Gastrocnemius medialis (tissue), 4 donors: ENCODE measurements at regions not wholly inside any gene's neighbourhood (a gene's known extent, or its start where the extent isn't known, plus 50 kb on each side); places are given as distances from the start of the nearest gene placed in this dataset.

Experiments
- ATAC-seq, 2 donors: fragments of 150-250 bp; one replicate each; pipeline ENCODE4 v1.9.1; 2016
- DNase-seq, 2 donors: peaks; one replicate each; pipeline ENCODE4 v3.0.0-alpha.2; 2019
- H3K27ac ChIP-seq, 4 donors: fragments of 200-600 bp; sonication (generic); 1 replicate in 1 of 4; 2 replicates in 3 of 4; pipeline ENCODE4 v1.5.1; 2016 to 2018; ENCODE audit warnings: mild to moderate bottlenecking in 2 of 4, moderate library complexity in 1 of 4
- H3K27me3 ChIP-seq, 3 donors: fragments of 200-600 bp; sonication (generic) in 2 of 3; 1 replicate in 1 of 3; 2 replicates in 2 of 3; pipeline versions ENCODE4 v1.5.1 to v1.6.0; 2016 to 2019; ENCODE audit warnings: mild to moderate bottlenecking in 1 of 3, moderate library complexity in 1 of 3
- H3K36me3 ChIP-seq, 2 donors: fragments of 200-600 bp; sonication (generic) in 1 of 2; one replicate each; pipeline ENCODE4 v1.5.1; 2017 to 2018
- H3K4me1 ChIP-seq, 2 donors: fragments of 200-600 bp; sonication (generic) in 1 of 2; one replicate each; pipeline ENCODE4 v1.5.1; 2016 to 2017; ENCODE audit warnings: mild to moderate bottlenecking in 2 of 2
- H3K4me3 ChIP-seq, 4 donors: fragments of 200-600 bp; sonication (generic) in 3 of 4; 1 replicate in 1 of 4; 2 replicates in 3 of 4; pipeline ENCODE4 v1.5.1; 2016 to 2019; ENCODE audit warnings: mild to moderate bottlenecking in 2 of 4
- H3K9me3 ChIP-seq, 3 donors: fragments of 200-600 bp; sonication (generic) in 2 of 3; 1 replicate in 1 of 3; 2 replicates in 2 of 3; pipeline ENCODE4 v1.5.1; 2016 to 2019
- POLR2A ChIP-seq, 2 donors: fragments of 450-650 bp; IDR thresholded peaks; one replicate each; pipeline ENCODE4 v1.6.1; 2017; ENCODE audit warnings: antibody characterized with exemption in 2 of 2, mild to moderate bottlenecking in 2 of 2, moderate library complexity in 2 of 2
- in situ Hi-C, 4 donors: fragments of 200-750 bp; cut with MboI; loops; one replicate each; pipeline versions ENCODE4 v1.15.0 to v1.8.0; 2017; ENCODE audit warnings: low sequenced_read_pairs in 4 of 4
- intact Hi-C: fragments of 100-400 bp; cut with DNase I; formaldehyde crosslinking; loops from one replicate; pipeline ENCODE4 v1.15.1; 2023; ENCODE audit warnings: low total_unique reads
- TF ChIP-seq, protein P1 (sequence below), 5 experiments: fragments of 450-650 bp in 3 of 5; fragments of 200-600 bp in 2 of 5; sonication (generic) in 2 of 5; IDR thresholded peaks in 4 of 5; conservative IDR thresholded peaks in 1 of 5; 1 replicate in 4 of 5; 2 replicates in 1 of 5; pipeline ENCODE4 v1.5.1; 2016 to 2019; ENCODE audit warnings: antibody characterized with exemption in 5 of 5, mild to moderate bottlenecking in 3 of 5, moderate library complexity in 3 of 5

GRCh38 chr16:87042551-87043230, 274.5 kb downstream of the C16orf95 start:
- H3K27me3 ChIP-seq, result peaks cover 0 to 6% (median 2%) of the 10 kb centered on the region in 3 donors
- H3K4me1 ChIP-seq, result no peaks in the 10 kb centered on the region
- no peak for TF ChIP-seq POLR2A (IDR thresholded peaks at IDR 0.05)
- TF ChIP-seq, protein P1, sequence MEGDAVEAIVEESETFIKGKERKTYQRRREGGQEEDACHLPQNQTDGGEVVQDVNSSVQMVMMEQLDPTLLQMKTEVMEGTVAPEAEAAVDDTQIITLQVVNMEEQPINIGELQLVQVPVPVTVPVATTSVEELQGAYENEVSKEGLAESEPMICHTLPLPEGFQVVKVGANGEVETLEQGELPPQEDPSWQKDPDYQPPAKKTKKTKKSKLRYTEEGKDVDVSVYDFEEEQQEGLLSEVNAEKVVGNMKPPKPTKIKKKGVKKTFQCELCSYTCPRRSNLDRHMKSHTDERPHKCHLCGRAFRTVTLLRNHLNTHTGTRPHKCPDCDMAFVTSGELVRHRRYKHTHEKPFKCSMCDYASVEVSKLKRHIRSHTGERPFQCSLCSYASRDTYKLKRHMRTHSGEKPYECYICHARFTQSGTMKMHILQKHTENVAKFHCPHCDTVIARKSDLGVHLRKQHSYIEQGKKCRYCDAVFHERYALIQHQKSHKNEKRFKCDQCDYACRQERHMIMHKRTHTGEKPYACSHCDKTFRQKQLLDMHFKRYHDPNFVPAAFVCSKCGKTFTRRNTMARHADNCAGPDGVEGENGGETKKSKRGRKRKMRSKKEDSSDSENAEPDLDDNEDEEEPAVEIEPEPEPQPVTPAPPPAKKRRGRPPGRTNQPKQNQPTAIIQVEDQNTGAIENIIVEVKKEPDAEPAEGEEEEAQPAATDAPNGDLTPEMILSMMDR (IDR thresholded peaks at IDR 0.05 in 4 of 5, conservative IDR thresholded peaks at IDR 0.05 in 1 of 5), result no peak
- no peaks in the 10 kb centered on the region for H3K36me3 ChIP-seq
- in situ Hi-C loops, result no loop called here
- no peak for ATAC-seq
- no peak for DNase-seq
- H3K9me3 ChIP-seq, result no peaks in the 10 kb centered on the region
- H3K4me3 ChIP-seq, result no peak overlapping the region
- no peak overlapping the region for H3K27ac ChIP-seq
- intact Hi-C loops, result no loop called here

DNA sequence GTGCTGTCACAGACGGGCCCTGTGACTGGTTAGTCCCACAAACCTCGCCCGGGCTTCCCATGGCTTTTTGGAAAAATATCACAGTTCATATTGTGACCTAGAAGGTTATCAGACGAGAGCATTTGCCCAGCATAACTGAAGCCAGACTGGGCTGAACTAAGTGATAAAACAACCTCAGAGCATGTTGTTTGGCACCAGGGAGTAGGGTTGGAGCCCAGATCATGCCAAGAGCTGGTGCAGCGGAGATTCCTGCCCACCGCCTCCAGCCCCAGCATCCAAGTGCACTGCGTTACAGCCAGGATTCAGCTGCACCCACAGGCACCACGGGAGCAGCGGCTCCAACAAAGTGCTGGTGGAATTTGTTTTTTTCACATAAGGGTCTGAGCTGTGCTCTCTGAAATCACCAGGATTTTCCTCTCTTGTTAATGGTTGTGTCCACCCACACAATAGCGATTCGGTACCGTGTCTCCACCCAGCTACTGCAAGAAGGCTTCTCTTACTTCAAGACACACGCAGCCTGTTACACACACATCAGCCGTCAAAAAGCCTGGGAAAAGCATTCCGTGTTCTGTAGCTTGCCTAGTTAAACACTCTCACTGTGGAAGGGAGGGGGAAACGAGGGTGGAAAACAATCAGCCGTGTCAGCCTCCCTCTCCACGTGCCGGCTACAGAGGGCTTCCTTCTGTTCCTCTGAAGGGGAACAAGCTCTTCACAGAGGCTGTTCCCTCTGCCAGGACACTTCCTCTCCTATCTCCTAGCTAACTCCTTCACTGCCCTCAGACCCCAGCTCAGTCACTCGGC, 273.8 kb downstream of the C16orf95 start:
- peak in 1 of 2 donors; percentile 25 for DNase-seq
- no peak overlapping the region for H3K27ac ChIP-seq
- intact Hi-C loops (no loop called here), in situ Hi-C loops (no loop called here)
- peaks cover 0 to 10% (median 2%) of the 10 kb centered on the region in 3 donors for H3K27me3 ChIP-seq
- H3K9me3 ChIP-seq, result no peaks in the 10 kb centered on the region
- no peaks in the 10 kb centered on the region for H3K36me3 ChIP-seq
- H3K4me1 ChIP-seq, result no peaks in the 10 kb centered on the region
- TF ChIP-seq POLR2A (IDR thresholded peaks at IDR 0.05), result no peak
- TF ChIP-seq, protein P1 (IDR thresholded peaks at IDR 0.05 in 4 of 5, conservative IDR thresholded peaks at IDR 0.05 in 1 of 5), result no peak
- no peak overlapping the region for H3K4me3 ChIP-seq
- ATAC-seq, result no peak

GRCh38 chr16:87044032-87044382, 273.2 kb downstream of the C16orf95 start:
- H3K27ac ChIP-seq, result no peak overlapping the region
- no peaks in the 10 kb centered on the region for H3K4me1 ChIP-seq
- no peak for DNase-seq
- intact Hi-C loops (no loop called here), in situ Hi-C loops (no loop called here)
- peaks cover 0 to 12% (median 2%) of the 10 kb centered on the region in 3 donors for H3K27me3 ChIP-seq
- H3K36me3 ChIP-seq, result no peaks in the 10 kb centered on the region
- no peak for ATAC-seq
- TF ChIP-seq, protein P1 (IDR thresholded peaks at IDR 0.05 in 4 of 5, conservative IDR thresholded peaks at IDR 0.05 in 1 of 5), result no peak
- TF ChIP-seq POLR2A (IDR thresholded peaks at IDR 0.05), result no peak
- no peaks in the 10 kb centered on the region for H3K9me3 ChIP-seq
- no peak overlapping the region for H3K4me3 ChIP-seq

GRCh38 chr16:87044829-87045228, 272.4 kb downstream of the C16orf95 start:
- H3K27ac ChIP-seq, result no peak overlapping the region
- no peaks in the 10 kb centered on the region for H3K4me1 ChIP-seq
- H3K36me3 ChIP-seq, result no peaks in the 10 kb centered on the region
- no peak for TF ChIP-seq POLR2A (IDR thresholded peaks at IDR 0.05)
- TF ChIP-seq, protein P1 (IDR thresholded peaks at IDR 0.05 in 4 of 5, conservative IDR thresholded peaks at IDR 0.05 in 1 of 5), result no peak
- H3K27me3 ChIP-seq, result peaks cover 0 to 12% (median 2%) of the 10 kb centered on the region in 3 donors
- intact Hi-C loops, result no loop called here
- ATAC-seq (no peak), DNase-seq (no peak)
- H3K4me3 ChIP-seq, result no peak overlapping the region
- no peaks in the 10 kb centered on the region for H3K9me3 ChIP-seq
- in situ Hi-C loops, result no loop called here
